ENCODE measurements at regions not wholly inside any gene's neighbourhood (a gene's known extent, or its start where the extent isn't known, plus 50 kb on each side); places are given as distances from the start of the nearest gene placed in this dataset.

DNA sequence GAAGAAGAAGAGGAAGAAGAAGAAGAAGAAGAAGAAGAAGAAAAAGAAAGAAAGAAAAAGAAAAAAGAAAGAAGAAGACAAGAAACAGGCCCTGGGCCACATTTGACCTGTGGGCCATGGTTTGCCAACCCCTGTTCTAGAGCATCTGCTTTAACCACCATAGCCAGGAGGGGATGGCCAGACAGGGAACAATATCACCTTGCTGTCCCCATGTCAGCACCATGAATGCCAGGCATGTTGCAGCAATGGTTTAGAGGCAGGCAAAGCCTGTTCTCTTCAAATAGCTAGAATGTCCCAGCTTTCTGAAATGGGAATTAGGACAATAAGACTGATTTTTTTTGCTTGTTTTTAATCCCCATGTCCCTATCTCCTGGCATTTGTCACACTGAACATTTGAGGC, 338.6 kb upstream of the PLET1 start:
- no peaks in the 10 kb centered on the region for H3K4me1 ChIP-seq (ENCODE audit: control insufficient read depth in 1 of 2, insufficient read depth in 2 of 2, low read length in 2 of 2)
- POLR2A ChIA-PET = no interaction called here
- no peaks in the 10 kb centered on the region for H4K20me1 ChIP-seq (ENCODE audit: insufficient read depth)
- H3K9me3 ChIP-seq (ENCODE audit: control insufficient read depth in 1 of 2, insufficient read depth in 1 of 2, low read depth in 1 of 2, low read length in 2 of 2) = no peaks in the 10 kb centered on the region
- no peak overlapping the region for H3K27ac ChIP-seq (ENCODE audit: low read depth, low read length)
- DNase-seq (ENCODE audit: low read depth, low spot score) (no peak), ATAC-seq (no peak)
- no peak overlapping the region for H2AFZ ChIP-seq (ENCODE audit: low read depth, low read length, poor library complexity, severe bottlenecking)
- no peaks in the 10 kb centered on the region for H3K36me3 ChIP-seq (ENCODE audit: control insufficient read depth in 1 of 2, insufficient read depth in 2 of 2, low read length in 2 of 2)
- no peak overlapping the region for H3K4me3 ChIP-seq (replicated peaks in 1 of 2; ENCODE audit: low read depth in 1 of 2, low read length in 2 of 2)
- peaks cover 23% of the 10 kb centered on the region for H3K27me3 ChIP-seq (ENCODE audit: insufficient read depth, low read length)
- TF ChIP-seq CBX3 (IDR thresholded peaks at IDR 0.05; ENCODE audit: low read depth) (no peak), EZH2phosphoT487 (IDR thresholded peaks at IDR 0.05; ENCODE audit: borderline replicate concordance) (no peak), RAD21 (IDR thresholded peaks at IDR 0.05; ENCODE audit: low read depth) (no peak), ZBTB33 (IDR thresholded peaks at IDR 0.05; ENCODE audit: extremely low read depth, insufficient replicate concordance, low read length) (no peak), TCF7L2 (IDR thresholded peaks at IDR 0.05; ENCODE audit: borderline replicate concordance, extremely low read depth, insufficient read depth, insufficient read length) (no peak), SRF (IDR thresholded peaks at IDR 0.05; ENCODE audit: low read depth) (no peak), ZFX (IDR thresholded peaks at IDR 0.05) (no peak), POLR2AphosphoS5 (IDR thresholded peaks at IDR 0.05; ENCODE audit: low read depth, low read length) (no peak), POLR2A (IDR thresholded peaks at IDR 0.05; ENCODE audit: borderline replicate concordance, extremely low read depth, insufficient read depth, insufficient read length) (no peak), ELF1 (IDR thresholded peaks at IDR 0.05; ENCODE audit: borderline replicate concordance, low read depth) (no peak), MAX (IDR thresholded peaks at IDR 0.05) (no peak), EGR1 (IDR thresholded peaks at IDR 0.05; ENCODE audit: low read depth) (no peak), SP1 (IDR thresholded peaks at IDR 0.05; ENCODE audit: low read depth) (no peak), JUND (IDR thresholded peaks at IDR 0.05) (no peak), ZNF274 (IDR thresholded peaks at IDR 0.05; ENCODE audit: low read depth, low read length) (no peak), FOSL1 (IDR thresholded peaks at IDR 0.05; ENCODE audit: low read depth) (no peak), SIN3A (IDR thresholded peaks at IDR 0.05; ENCODE audit: low read depth) (no peak)
- TF ChIP-seq, protein P1, sequence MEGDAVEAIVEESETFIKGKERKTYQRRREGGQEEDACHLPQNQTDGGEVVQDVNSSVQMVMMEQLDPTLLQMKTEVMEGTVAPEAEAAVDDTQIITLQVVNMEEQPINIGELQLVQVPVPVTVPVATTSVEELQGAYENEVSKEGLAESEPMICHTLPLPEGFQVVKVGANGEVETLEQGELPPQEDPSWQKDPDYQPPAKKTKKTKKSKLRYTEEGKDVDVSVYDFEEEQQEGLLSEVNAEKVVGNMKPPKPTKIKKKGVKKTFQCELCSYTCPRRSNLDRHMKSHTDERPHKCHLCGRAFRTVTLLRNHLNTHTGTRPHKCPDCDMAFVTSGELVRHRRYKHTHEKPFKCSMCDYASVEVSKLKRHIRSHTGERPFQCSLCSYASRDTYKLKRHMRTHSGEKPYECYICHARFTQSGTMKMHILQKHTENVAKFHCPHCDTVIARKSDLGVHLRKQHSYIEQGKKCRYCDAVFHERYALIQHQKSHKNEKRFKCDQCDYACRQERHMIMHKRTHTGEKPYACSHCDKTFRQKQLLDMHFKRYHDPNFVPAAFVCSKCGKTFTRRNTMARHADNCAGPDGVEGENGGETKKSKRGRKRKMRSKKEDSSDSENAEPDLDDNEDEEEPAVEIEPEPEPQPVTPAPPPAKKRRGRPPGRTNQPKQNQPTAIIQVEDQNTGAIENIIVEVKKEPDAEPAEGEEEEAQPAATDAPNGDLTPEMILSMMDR (IDR thresholded peaks at IDR 0.05 in 2 of 3, conservative IDR thresholded peaks at IDR 0.05 in 1 of 3; ENCODE audit: borderline replicate concordance in 1 of 3, insufficient read depth in 1 of 3, low read depth in 2 of 3, low read length in 2 of 3) = no peak
- BruUV-seq (replicated peaks) = no TSS peak
- no peak overlapping the region for H3K4me2 ChIP-seq (ENCODE audit: low read length)
- CTCF ChIA-PET = interaction anchor here (1.2 kb wide), 1 partner anchor 11 kb away, joined by 3 read pairs; no protein-coding TSS in a partner anchor
- no peaks in the 10 kb centered on the region for H3K9me2 ChIP-seq (ENCODE audit: insufficient read depth)
- RAD21 ChIA-PET (ENCODE audit: low non-redundant PET in 1 of 2, low total read pairs in 2 of 2, uncharacterized antibody in 2 of 2, unreplicated experiment in 2 of 2) = no interaction called here
- intact Hi-C loops (cut with micrococcal nuclease) = no loop called here
- no peaks in the 10 kb centered on the region for H3K79me2 ChIP-seq (ENCODE audit: insufficient read depth, low read length)
- H3K9ac ChIP-seq (ENCODE audit: low read length) = no peak overlapping the region

All from HCT116 (cell line).